WTC11 (cell line): ENCODE measurements at regions not wholly inside any gene's neighbourhood (a gene's known extent, or its start where the extent isn't known, plus 50 kb on each side); places are given as distances from the start of the nearest gene placed in this dataset.
"Not testable (repeated sequence)": the region's sequence is repeated elsewhere in the genome, so short reads cannot be mapped to it uniquely, and the experiment has no call there.

ENCODE experiments used
- ATF2 ChIP-seq: sonication (generic); formaldehyde crosslinking; IDR thresholded peaks from 2 replicates; pipeline ENCODE4 v1.8.1; 2022; ENCODE audit warnings: low read depth, missing genetic modification reagents, borderline replicate concordance
- CTCF ChIP-seq: fragments of 200-600 bp; IDR thresholded peaks from 2 replicates; pipeline ENCODE4 v1.8.0; 2022; ENCODE audit warnings: antibody characterized with exemption
- FOXP4 ChIP-seq: sonication (generic); formaldehyde crosslinking; IDR thresholded peaks from 2 replicates; pipeline ENCODE4 v1.8.0; 2022; ENCODE audit warnings: mild to moderate bottlenecking, missing genetic modification reagents

- TF ChIP-seq CTCF; FOXP4 (CRISPR knock-in tag); ATF2 (CRISPR knock-in tag): not testable (repeated sequence)
Observed at GRCh38 chr15:22177965-22178364, 97.6 kb downstream of the OR4M2 start.
